Common myeloid progenitor, CD34-positive (primary cell): ENCODE measurements at regions not wholly inside any gene's neighbourhood (a gene's known extent, or its start where the extent isn't known, plus 50 kb on each side); places are given as distances from the start of the nearest gene placed in this dataset.

Source experiments
- CTCF ChIA-PET: fragments of 350-600 bp; sonication (Branson Sonifier 250); formaldehyde crosslinking; loops from one replicate; lab custom pipeline; 2021; ENCODE audit warnings: antibody characterized with exemption; lab: Charles Lee
- POLR2A ChIA-PET: fragments of 350-600 bp; sonication (Branson Sonifier 250); formaldehyde crosslinking; loops from one replicate; lab custom pipeline; 2021; ENCODE audit warnings: antibody characterized with exemption; lab: Charles Lee
- DNase-seq, 3 donors: peaks; one replicate each; pipeline versions ENCODE4 v3.0.0 to v3.0.0-alpha.2; 2013
- H3K27ac ChIP-seq, 2 experiments: 1 replicate in 1 of 2; 2 replicates in 1 of 2; pipeline ENCODE4 v1.7.0; 2013; ENCODE audit warnings: inconsistent platforms in 2 of 2, low read length in 2 of 2, mild to moderate bottlenecking in 2 of 2, low read depth in 1 of 2, moderate library complexity in 1 of 2; ENCODE audit not compliant: severe bottlenecking in 2 of 2, insufficient read depth in 1 of 2, poor library complexity in 1 of 2
- H3K27me3 ChIP-seq, 5 experiments: replicated peaks in 2 of 5; 1 replicate in 3 of 5; 2 replicates in 2 of 5; pipeline versions ENCODE4 v1.6.1 to v1.7.0; 2013; ENCODE audit warnings: low read length in 4 of 5, mild to moderate bottlenecking in 2 of 5, moderate library complexity in 2 of 5, inconsistent platforms in 1 of 5; ENCODE audit not compliant: insufficient read depth in 5 of 5, control insufficient read depth in 4 of 5
- H3K36me3 ChIP-seq, 4 experiments: 1 replicate in 2 of 4; 2 replicates in 2 of 4; pipeline versions ENCODE4 v1.6.1 to v1.7.0; 2013; ENCODE audit warnings: low read length in 3 of 4, control low read depth in 1 of 4, mild to moderate bottlenecking in 1 of 4; ENCODE audit not compliant: control insufficient read depth in 4 of 4, insufficient read depth in 4 of 4
- H3K4me1 ChIP-seq, 4 experiments: 1 replicate in 3 of 4; 2 replicates in 1 of 4; pipeline versions ENCODE4 v1.6.1 to v1.7.1; 2013; ENCODE audit warnings: low read length in 3 of 4, mild to moderate bottlenecking in 3 of 4, control low read depth in 1 of 4, inconsistent platforms in 1 of 4, moderate library complexity in 1 of 4; ENCODE audit not compliant: control insufficient read depth in 4 of 4, insufficient read depth in 4 of 4; ENCODE audit errors: control extremely low read depth in 1 of 4
- H3K4me3 ChIP-seq, 7 experiments: 1 replicate in 4 of 7; 2 replicates in 3 of 7; pipeline versions ENCODE4 v1.5.1 to v1.7.0; 2013; ENCODE audit warnings: mild to moderate bottlenecking in 7 of 7, low read length in 6 of 7, moderate library complexity in 6 of 7, inconsistent platforms in 2 of 7, low read depth in 2 of 7, control low read depth in 1 of 7; ENCODE audit not compliant: insufficient read depth in 4 of 7, control insufficient read depth in 1 of 7; ENCODE audit errors: extremely low read depth in 1 of 7
- H3K9me3 ChIP-seq, 5 experiments: 1 replicate in 4 of 5; 2 replicates in 1 of 5; pipeline versions ENCODE4 v1.6.1 to v1.7.1; 2013; ENCODE audit warnings: low read length in 4 of 5, mild to moderate bottlenecking in 2 of 5, inconsistent platforms in 1 of 5, low read depth in 1 of 5, moderate library complexity in 1 of 5; ENCODE audit not compliant: control insufficient read depth in 4 of 5, insufficient read depth in 2 of 5; ENCODE audit errors: control extremely low read depth in 1 of 5
- WGBS: methylation state at CpG from one replicate; pipeline ENCODE4 v1.1.5; 2013; ENCODE audit not compliant: insufficient coverage; 5-methylcytosine and 5-hydroxymethylcytosine counted together

DNA sequence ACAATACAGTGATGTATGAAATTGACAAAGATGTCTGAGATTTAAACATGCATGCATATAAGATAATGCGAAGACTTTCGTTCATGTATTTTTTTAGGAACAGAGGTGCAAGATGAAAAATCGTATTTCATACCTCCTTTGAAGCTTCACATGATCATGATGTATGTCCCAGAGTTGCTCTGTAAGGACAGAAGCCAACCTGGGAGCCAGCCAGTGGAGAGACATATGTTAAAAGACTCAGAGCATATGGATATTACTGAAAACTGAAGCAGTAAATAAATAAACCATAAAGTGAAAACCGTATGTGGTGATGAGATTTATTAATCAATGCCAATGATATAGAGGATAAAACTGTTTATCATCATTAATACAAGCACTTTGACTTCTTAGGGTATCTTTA is 424.4 kb upstream of the NETO1 start:
- ChIA-PET CTCF (no interaction called here), POLR2A (no interaction called here)
- Histone ChIP-seq H3K9me3 (no peaks in the 10 kb centered on the region), H3K4me1 (no peaks in the 10 kb centered on the region), H3K36me3 (no peaks in the 10 kb centered on the region), H3K27ac (no peak overlapping the region), H3K27me3 (no peaks in the 10 kb centered on the region), H3K4me3 (no peak overlapping the region)
- 98% methylated on average over 3 of the region's 4 CpGs for WGBS
- DNase-seq = no peak

DNA sequence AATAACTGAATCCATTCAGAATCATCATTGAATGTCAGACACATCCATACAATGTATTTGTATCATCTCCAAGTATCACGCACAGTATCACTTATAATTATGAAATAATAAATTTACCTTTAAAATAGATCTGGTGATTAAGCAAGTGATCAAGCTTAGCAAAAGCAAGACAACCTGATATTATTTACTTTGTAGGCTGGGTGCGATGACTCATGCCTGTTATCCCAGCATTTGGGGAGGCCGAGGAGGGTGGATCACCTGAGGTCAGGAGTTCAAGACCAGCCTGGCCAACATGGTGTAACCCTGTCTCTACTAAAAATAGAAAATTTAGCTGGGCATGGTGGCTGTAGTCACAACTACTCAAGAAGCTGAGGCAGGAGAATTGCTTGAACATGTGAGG is 421.0 kb upstream of the NETO1 start:
- WGBS = 92% methylated on average over 2 of the region's 3 CpGs
- no peak overlapping the region for H3K27ac ChIP-seq

DNA sequence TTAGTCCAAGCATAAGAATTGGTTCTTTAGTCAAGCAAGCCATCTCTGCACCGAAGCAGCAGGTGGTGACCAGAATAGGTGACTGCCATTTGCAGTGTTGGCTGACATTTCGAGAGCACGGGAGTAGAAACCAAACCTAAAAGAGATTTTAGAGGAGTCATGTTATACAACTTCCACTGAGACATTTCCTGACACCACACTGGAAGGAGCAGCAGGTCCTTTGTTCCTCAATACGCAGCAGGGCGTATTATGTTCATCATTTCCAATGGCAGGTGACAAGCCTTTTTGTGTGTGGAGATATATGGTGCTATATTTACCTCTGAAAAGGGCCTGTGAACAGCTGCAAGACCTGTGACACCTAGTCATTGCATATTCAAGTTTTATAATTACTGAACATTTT is 418.8 kb upstream of the NETO1 start:
- no peaks in the 10 kb centered on the region for H3K4me1 ChIP-seq
- no peaks in the 10 kb centered on the region for H3K9me3 ChIP-seq
- no peaks in the 10 kb centered on the region for H3K27me3 ChIP-seq
- DNase-seq = no peak
- ChIA-PET CTCF (no interaction called here), POLR2A (no interaction called here)
- no peak overlapping the region for H3K27ac ChIP-seq
- 100% methylated on average over 3 of the region's 5 CpGs for WGBS
- no peaks in the 10 kb centered on the region for H3K36me3 ChIP-seq
- H3K4me3 ChIP-seq = no peak overlapping the region

More for the DNA sequence above, 421.0 kb upstream of the NETO1 start:
- Histone ChIP-seq H3K27me3 (no peaks in the 10 kb centered on the region), H3K9me3 (no peaks in the 10 kb centered on the region), H3K4me3 (no peak overlapping the region), H3K36me3 (no peaks in the 10 kb centered on the region), H3K4me1 (no peaks in the 10 kb centered on the region)
- DNase-seq = no peak
- POLR2A ChIA-PET = no interaction called here
- CTCF ChIA-PET = no interaction called here

DNA sequence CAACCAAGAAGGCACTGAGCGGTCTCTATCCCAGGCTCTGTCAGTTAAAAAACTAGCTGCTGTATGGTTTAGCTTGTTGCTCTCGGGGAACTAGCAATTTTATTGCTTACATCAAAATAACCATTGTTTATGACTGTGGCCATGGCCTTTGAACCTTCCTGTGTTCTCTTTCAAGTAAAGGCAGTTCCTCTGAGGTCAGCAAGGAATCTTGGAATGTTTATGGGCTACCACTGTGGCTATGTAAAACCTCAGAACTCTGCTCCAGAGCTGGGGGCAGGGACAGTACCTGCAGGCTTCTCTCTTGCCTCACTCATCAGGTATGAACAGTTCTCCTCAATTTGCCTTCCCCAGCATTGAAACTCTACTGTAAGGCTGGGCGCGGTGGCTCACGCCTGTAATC is 416.0 kb upstream of the NETO1 start:
- H3K27ac ChIP-seq = no peak overlapping the region
- H3K4me1 ChIP-seq = no peaks in the 10 kb centered on the region
- no peak for DNase-seq
- no peaks in the 10 kb centered on the region for H3K36me3 ChIP-seq
- no peak overlapping the region for H3K4me3 ChIP-seq
- H3K27me3 ChIP-seq = no peaks in the 10 kb centered on the region
- POLR2A ChIA-PET = no interaction called here
- no peaks in the 10 kb centered on the region for H3K9me3 ChIP-seq
- CTCF ChIA-PET = no interaction called here
- 88% methylated on average over 4 of the region's 5 CpGs for WGBS

DNA sequence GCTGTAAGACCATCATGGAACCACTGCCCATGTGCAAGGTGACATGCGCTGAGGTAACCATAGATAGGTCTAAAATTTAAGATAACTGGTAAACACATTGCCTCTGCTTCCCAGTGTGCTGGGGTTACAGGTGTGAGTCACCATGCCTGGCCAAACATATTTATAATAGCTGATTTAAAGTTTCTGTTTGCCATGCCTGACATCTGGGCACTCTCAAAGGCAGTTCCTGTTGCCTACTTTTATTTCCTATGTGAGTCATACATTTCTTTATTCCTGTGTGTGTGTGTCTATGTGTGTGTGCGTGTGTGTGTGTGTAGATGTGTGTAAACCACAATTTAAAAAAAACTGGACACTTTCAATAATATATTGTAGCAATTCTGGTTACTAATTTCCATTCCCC is 415.2 kb upstream of the NETO1 start:
- H3K4me1 ChIP-seq = no peaks in the 10 kb centered on the region
- no peaks in the 10 kb centered on the region for H3K27me3 ChIP-seq
- H3K4me3 ChIP-seq = no peak overlapping the region
- H3K36me3 ChIP-seq = no peaks in the 10 kb centered on the region
- H3K9me3 ChIP-seq = no peaks in the 10 kb centered on the region
- ChIA-PET POLR2A (no interaction called here), CTCF (no interaction called here)
- no peak overlapping the region for H3K27ac ChIP-seq
- no peak for DNase-seq
- whole genome bisulfite sequencing = 100% methylated on average over 1 of the region's 2 CpGs

DNA sequence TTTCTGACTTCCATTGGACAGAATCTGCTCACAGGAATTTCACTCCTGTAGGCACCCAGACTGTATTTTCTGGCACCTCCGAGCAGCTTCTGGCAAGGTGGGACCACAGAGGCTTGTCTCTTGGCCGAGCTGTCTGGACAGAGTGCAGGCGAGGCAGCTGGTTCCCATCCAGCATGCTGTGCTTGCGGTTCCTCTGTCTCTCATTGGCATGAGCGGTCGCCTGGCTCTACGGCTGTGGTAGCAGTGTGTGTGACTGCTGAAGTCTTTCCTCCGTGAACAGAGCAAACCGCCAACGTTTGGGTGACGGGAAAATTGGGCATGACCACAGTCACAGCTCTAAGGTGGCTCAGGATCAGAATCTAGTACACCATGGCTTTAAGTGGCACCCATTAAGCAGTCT is 411.7 kb upstream of the NETO1 start:
- ChIA-PET POLR2A (no interaction called here), CTCF (no interaction called here)
- Histone ChIP-seq H3K9me3 (no peaks in the 10 kb centered on the region), H3K4me1 (no peaks in the 10 kb centered on the region), H3K27ac (no peak overlapping the region), H3K4me3 (no peak overlapping the region), H3K27me3 (no peaks in the 10 kb centered on the region), H3K36me3 (no peaks in the 10 kb centered on the region)
- DNase-seq = no peak
- 96% methylated on average over 11 of the region's 11 CpGs for WGBS

DNA sequence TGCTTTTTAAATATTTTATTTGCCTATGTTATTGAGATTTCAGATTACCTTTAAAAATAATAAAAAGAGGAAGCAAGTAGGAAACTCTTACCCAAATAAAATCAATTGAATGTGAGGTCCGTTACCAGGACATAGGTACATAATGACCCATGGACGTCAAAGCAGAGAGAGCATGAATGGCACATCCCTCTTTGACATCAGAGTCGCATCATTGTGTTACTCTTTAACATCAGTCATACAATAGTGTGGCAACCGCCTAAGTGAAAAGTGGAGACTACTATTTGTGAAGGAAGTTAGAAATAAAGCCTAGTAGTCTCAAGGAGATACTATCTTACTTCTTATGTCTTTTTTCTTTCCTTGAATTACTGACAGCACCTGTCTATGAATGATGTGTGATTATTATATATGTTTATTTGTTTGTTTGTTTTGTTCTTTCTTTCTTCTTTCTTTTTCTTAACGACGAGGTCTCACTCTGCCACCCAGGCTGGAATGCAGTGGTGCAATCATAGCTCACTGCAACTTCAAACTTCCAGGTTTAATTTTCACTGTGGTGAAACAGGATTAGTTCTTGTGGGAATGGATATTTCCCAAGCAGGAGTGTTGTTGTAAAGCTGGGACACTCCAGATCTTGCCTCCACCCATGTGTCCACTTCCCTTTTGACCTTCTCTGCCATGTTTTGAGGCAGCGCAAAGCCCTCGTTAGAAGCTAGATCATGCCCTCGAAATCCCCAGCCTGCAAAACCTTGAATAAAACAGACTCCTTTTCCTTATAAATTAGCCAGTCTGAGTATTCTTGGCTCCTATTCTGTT is 407.2 kb upstream of the NETO1 start:
- no peak overlapping the region for H3K4me3 ChIP-seq
- H3K4me1 ChIP-seq = no peaks in the 10 kb centered on the region
- ChIA-PET CTCF (no interaction called here), POLR2A (no interaction called here)
- whole genome bisulfite sequencing = 95% methylated on average over 4 of the region's 9 CpGs
- DNase-seq = no peak
- H3K27me3 ChIP-seq = no peaks in the 10 kb centered on the region
- no peaks in the 10 kb centered on the region for H3K9me3 ChIP-seq
- no peaks in the 10 kb centered on the region for H3K36me3 ChIP-seq
- no peak overlapping the region for H3K27ac ChIP-seq
